ENCODE measurements at regions not wholly inside any gene's neighbourhood (a gene's known extent, or its start where the extent isn't known, plus 50 kb on each side); places are given as distances from the start of the nearest gene placed in this dataset.

DNA sequence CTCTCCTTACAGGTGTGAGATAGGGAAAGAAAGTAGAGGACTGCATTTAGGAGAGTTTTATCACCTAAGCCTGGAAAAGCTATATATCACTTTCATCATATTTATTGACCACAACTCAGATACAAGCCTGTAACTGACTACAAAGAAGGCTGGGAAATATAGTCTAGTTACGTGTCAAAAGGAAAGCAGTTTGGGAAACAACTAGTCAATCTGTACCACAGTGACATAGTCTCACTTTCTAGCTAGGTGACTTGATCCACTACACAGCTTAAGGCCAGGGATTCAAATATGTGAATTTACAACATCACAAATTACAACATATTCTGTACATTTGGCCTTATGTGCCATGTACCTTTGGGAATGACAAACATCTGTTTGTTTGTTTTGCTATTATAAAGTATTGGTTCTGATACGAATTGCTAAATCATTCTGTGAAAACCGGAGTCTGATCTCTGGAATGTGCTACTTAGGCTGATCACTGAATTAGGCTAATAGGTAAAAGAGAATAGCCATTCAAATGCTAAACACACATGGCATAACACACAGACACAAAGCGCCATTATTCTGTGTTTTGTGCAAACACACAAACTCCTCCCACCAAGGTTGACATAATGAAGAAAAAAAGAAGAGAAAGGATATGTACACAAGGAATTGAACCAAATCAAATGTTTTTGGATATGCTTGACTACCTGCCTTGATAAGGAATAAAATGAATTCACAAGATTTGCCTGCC is 279.8 kb downstream of the DUSP6 start:
- TF ChIP-seq, protein P1, sequence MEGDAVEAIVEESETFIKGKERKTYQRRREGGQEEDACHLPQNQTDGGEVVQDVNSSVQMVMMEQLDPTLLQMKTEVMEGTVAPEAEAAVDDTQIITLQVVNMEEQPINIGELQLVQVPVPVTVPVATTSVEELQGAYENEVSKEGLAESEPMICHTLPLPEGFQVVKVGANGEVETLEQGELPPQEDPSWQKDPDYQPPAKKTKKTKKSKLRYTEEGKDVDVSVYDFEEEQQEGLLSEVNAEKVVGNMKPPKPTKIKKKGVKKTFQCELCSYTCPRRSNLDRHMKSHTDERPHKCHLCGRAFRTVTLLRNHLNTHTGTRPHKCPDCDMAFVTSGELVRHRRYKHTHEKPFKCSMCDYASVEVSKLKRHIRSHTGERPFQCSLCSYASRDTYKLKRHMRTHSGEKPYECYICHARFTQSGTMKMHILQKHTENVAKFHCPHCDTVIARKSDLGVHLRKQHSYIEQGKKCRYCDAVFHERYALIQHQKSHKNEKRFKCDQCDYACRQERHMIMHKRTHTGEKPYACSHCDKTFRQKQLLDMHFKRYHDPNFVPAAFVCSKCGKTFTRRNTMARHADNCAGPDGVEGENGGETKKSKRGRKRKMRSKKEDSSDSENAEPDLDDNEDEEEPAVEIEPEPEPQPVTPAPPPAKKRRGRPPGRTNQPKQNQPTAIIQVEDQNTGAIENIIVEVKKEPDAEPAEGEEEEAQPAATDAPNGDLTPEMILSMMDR (IDR thresholded peaks at IDR 0.05), result no peak
- TF ChIP-seq POLR2A (IDR thresholded peaks at IDR 0.05), result no peak
